Tibial nerve (tissue), 4 donors: ENCODE measurements at regions not wholly inside any gene's neighbourhood (a gene's known extent, or its start where the extent isn't known, plus 50 kb on each side); places are given as distances from the start of the nearest gene placed in this dataset.
"Not testable (repeated sequence)": the region's sequence is repeated elsewhere in the genome, so short reads cannot be mapped to it uniquely, and the experiment has no call there.

Source experiments
- DNase-seq, 2 donors: peaks; one replicate each; pipeline ENCODE4 v3.0.0-alpha.2; 2019; ENCODE audit warnings: low spot score in 2 of 2
- H3K27ac ChIP-seq, 4 donors: fragments of 200-600 bp; sonication (generic) in 3 of 4; one replicate each; pipeline ENCODE4 v1.5.1; 2017 to 2019; ENCODE audit warnings: mild to moderate bottlenecking in 1 of 4
- H3K27me3 ChIP-seq, 2 donors: fragments of 200-600 bp; sonication (generic) in 1 of 2; one replicate each; pipeline versions ENCODE4 v1.5.1 to v1.6.0; 2017 to 2019
- H3K36me3 ChIP-seq, 3 donors: fragments of 200-600 bp; sonication (generic); one replicate each; pipeline ENCODE4 v1.5.1; 2018 to 2019
- H3K4me1 ChIP-seq, 4 donors: fragments of 200-600 bp; sonication (generic) in 3 of 4; one replicate each; pipeline ENCODE4 v1.5.1; 2017 to 2019
- H3K4me3 ChIP-seq, 4 donors: fragments of 200-600 bp; sonication (generic) in 3 of 4; one replicate each; pipeline ENCODE4 v1.5.1; 2017 to 2019; ENCODE audit warnings: mild to moderate bottlenecking in 1 of 4, moderate library complexity in 1 of 4
- H3K9me3 ChIP-seq, 4 donors: fragments of 200-600 bp; sonication (generic) in 3 of 4; one replicate each; pipeline ENCODE4 v1.5.1; 2017 to 2019
- CTCF ChIP-seq, 5 experiments: fragments of 200-600 bp in 3 of 5; fragments of 450-650 bp in 2 of 5; sonication (generic) in 3 of 5; IDR thresholded peaks; one replicate each; pipeline ENCODE4 v1.5.1; 2016 to 2019; ENCODE audit warnings: antibody characterized with exemption in 5 of 5, mild to moderate bottlenecking in 3 of 5, moderate library complexity in 2 of 5
- EP300 ChIP-seq, 2 donors: sonication (generic); formaldehyde crosslinking; IDR thresholded peaks; one replicate each; pipeline ENCODE4 v1.6.1; 2017; ENCODE audit warnings: antibody characterized with exemption in 2 of 2, mild to moderate bottlenecking in 1 of 2
- POLR2A ChIP-seq, 2 donors: fragments of 450-650 bp; IDR thresholded peaks; one replicate each; pipeline ENCODE4 v1.6.1; 2017; ENCODE audit warnings: antibody characterized with exemption in 2 of 2, mild to moderate bottlenecking in 2 of 2, moderate library complexity in 2 of 2
- WGBS, 2 donors: methylation state at CpG; one replicate each; pipeline ENCODE4 v1.1.5; 2018; 5-methylcytosine and 5-hydroxymethylcytosine counted together

GRCh38 chr5:8726383-8727036 is 819.4 kb downstream of the SEMA5A start:
- no peak overlapping the region for H3K4me3 ChIP-seq
- H3K4me1 ChIP-seq, result no peaks in the 10 kb centered on the region
- TF ChIP-seq EP300 (IDR thresholded peaks at IDR 0.05), result no peak
- no peak for TF ChIP-seq POLR2A (IDR thresholded peaks at IDR 0.05)
- TF ChIP-seq CTCF (IDR thresholded peaks at IDR 0.05), result no peak
- no peaks in the 10 kb centered on the region for H3K36me3 ChIP-seq
- no peak for DNase-seq
- no peaks in the 10 kb centered on the region for H3K27me3 ChIP-seq
- no peak overlapping the region for H3K27ac ChIP-seq
- peaks cover 0 to 7% (median 0%) of the 10 kb centered on the region in 4 donors for H3K9me3 ChIP-seq
- 80 to 87% methylated on average over 11 of the region's 11 CpGs for WGBS, 2 donors

GRCh38 chr5:8727396-8727795 is 818.5 kb downstream of the SEMA5A start:
- no peak overlapping the region for H3K4me3 ChIP-seq
- WGBS, 2 donors, result 55 to 62% methylated on average over 4 of the region's 4 CpGs
- H3K9me3 ChIP-seq, result peaks cover 0 to 7% (median 0%) of the 10 kb centered on the region in 4 donors
- H3K36me3 ChIP-seq, result no peaks in the 10 kb centered on the region
- H3K27me3 ChIP-seq, result no peaks in the 10 kb centered on the region
- no peak for DNase-seq
- H3K4me1 ChIP-seq, result no peaks in the 10 kb centered on the region
- no peak overlapping the region for H3K27ac ChIP-seq
- TF ChIP-seq CTCF (IDR thresholded peaks at IDR 0.05), result no peak
- TF ChIP-seq POLR2A (IDR thresholded peaks at IDR 0.05), result no peak
- TF ChIP-seq EP300 (IDR thresholded peaks at IDR 0.05), result no peak

GRCh38 chr5:8729437-8729836 is 816.4 kb downstream of the SEMA5A start:
- no peaks in the 10 kb centered on the region for H3K27me3 ChIP-seq
- H3K4me1 ChIP-seq, result no peaks in the 10 kb centered on the region
- no peak overlapping the region for H3K4me3 ChIP-seq
- no peak for DNase-seq
- H3K27ac ChIP-seq, result no peak overlapping the region
- H3K9me3 ChIP-seq, result peaks cover 0 to 7% (median 0%) of the 10 kb centered on the region in 4 donors
- WGBS, 2 donors, result 16 to 27% methylated on average over 1 of the region's 1 CpG
- no peak for TF ChIP-seq POLR2A (IDR thresholded peaks at IDR 0.05)
- TF ChIP-seq CTCF (IDR thresholded peaks at IDR 0.05), result no peak
- no peak for TF ChIP-seq EP300 (IDR thresholded peaks at IDR 0.05)
- H3K36me3 ChIP-seq, result no peaks in the 10 kb centered on the region

- Histone ChIP-seq H3K4me1 (no peaks in the 10 kb centered on the region), H3K36me3 (no peaks in the 10 kb centered on the region), H3K9me3 (peaks cover 0 to 7% (median 0%) of the 10 kb centered on the region in 4 donors), H3K27me3 (no peaks in the 10 kb centered on the region), H3K27ac (no peak overlapping the region), H3K4me3 (no peak overlapping the region)
- no peak for DNase-seq
- TF ChIP-seq POLR2A (IDR thresholded peaks at IDR 0.05), result no peak
- no peak for TF ChIP-seq CTCF (IDR thresholded peaks at IDR 0.05)
- no peak for TF ChIP-seq EP300 (IDR thresholded peaks at IDR 0.05)
- 90 to 95% methylated on average over 2 of the region's 2 CpGs for WGBS, 2 donors
These were observed 815.7 kb downstream of the SEMA5A start for GRCh38 chr5:8730194-8730593.

GRCh38 chr5:8731110-8731509 is 814.8 kb downstream of the SEMA5A start:
- WGBS, 2 donors, result 90 to 98% methylated on average over 6 to 7 of the region's 7 CpGs
- H3K27me3 ChIP-seq, H3K27ac ChIP-seq, H3K4me3 ChIP-seq, H3K4me1 ChIP-seq, H3K9me3 ChIP-seq, DNase-seq, H3K36me3 ChIP-seq: not testable (repeated sequence)

GRCh38 chr5:8740595-8740994 is 805.3 kb downstream of the SEMA5A start:
- H3K9me3 ChIP-seq, result peaks cover 0 to 2% (median 0%) of the 10 kb centered on the region in 4 donors
- no peaks in the 10 kb centered on the region for H3K4me1 ChIP-seq
- no peak for DNase-seq
- no peaks in the 10 kb centered on the region for H3K36me3 ChIP-seq
- H3K27me3 ChIP-seq, result no peaks in the 10 kb centered on the region
- H3K27ac ChIP-seq, result no peak overlapping the region
- H3K4me3 ChIP-seq, result no peak overlapping the region
- 83% methylated on average over 7 of the region's 7 CpGs for WGBS, 2 donors
- TF ChIP-seq EP300 (IDR thresholded peaks at IDR 0.05) (no peak), POLR2A (IDR thresholded peaks at IDR 0.05) (no peak), CTCF (IDR thresholded peaks at IDR 0.05) (no peak)
